ENCODE measurements at regions not wholly inside any gene's neighbourhood (a gene's known extent, or its start where the extent isn't known, plus 50 kb on each side); places are given as distances from the start of the nearest gene placed in this dataset.
A peak's percentile ranks its signal among the peaks of the same experiment; 100 is the strongest.

GRCh38 chr3:178421069-178421468 lies 115.2 kb upstream of the KCNMB2 start:
- Histone ChIP-seq H3K4me2 (ENCODE audit: low read length) (no peak overlapping the region), H4K20me1 (ENCODE audit: low read length) (no peaks in the 10 kb centered on the region), H3F3A (ENCODE audit: low read length, unreplicated experiment) (no peaks in the 10 kb centered on the region), H2AFZ (ENCODE audit: low read length) (no peak overlapping the region), H3K79me2 (ENCODE audit: low read length) (no peaks in the 10 kb centered on the region), H3K9me2 (replicated peaks; ENCODE audit: low read length) (no peaks in the 10 kb centered on the region), H3K4me3 (ENCODE audit: low read length) (no peak overlapping the region), H3K27me3 (ENCODE audit: low read length) (no peaks in the 10 kb centered on the region), H3K4me1 (ENCODE audit: insufficient read depth, low read length) (peaks cover 25% of the 10 kb centered on the region), H3K9ac (ENCODE audit: low read length) (no peak overlapping the region), H3K36me3 (ENCODE audit: low read depth, low read length) (no peaks in the 10 kb centered on the region), H3K27ac (ENCODE audit: low read length) (no peak overlapping the region), H3K9me3 (ENCODE audit: low read length) (no peaks in the 10 kb centered on the region)
- BruUV-seq (replicated peaks): no TSS peak
- TF ChIP-seq CTCF (conservative IDR thresholded peaks at IDR 0.05; ENCODE audit: low read depth, low read length) (no peak), EZH2 (IDR thresholded peaks at IDR 0.05; ENCODE audit: low read length, unreplicated experiment) (no peak), EZH2phosphoT487 (IDR thresholded peaks at IDR 0.05; ENCODE audit: borderline replicate concordance, low read length) (no peak)
- no peak for DNase-seq
- POLR2A ChIA-PET (ENCODE audit: unreplicated experiment): no interaction called here
- CTCF ChIA-PET: interaction anchor here (0.7 kb wide), 1 partner anchor 15 kb away, joined by 4 read pairs; no protein-coding TSS in a partner anchor
- ATAC-seq: peak; percentile 16; the same call in 1 of the 2 replicates
- intact Hi-C loops (cut with micrococcal nuclease): no loop called here

- Histone ChIP-seq H3K4me1 (ENCODE audit: insufficient read depth, low read length) (peaks cover 25% of the 10 kb centered on the region), H4K20me1 (ENCODE audit: low read length) (no peaks in the 10 kb centered on the region), H3K79me2 (ENCODE audit: low read length) (no peaks in the 10 kb centered on the region), H3K4me2 (ENCODE audit: low read length) (no peak overlapping the region), H3K36me3 (ENCODE audit: low read depth, low read length) (no peaks in the 10 kb centered on the region), H3K27me3 (ENCODE audit: low read length) (no peaks in the 10 kb centered on the region), H3K9me2 (replicated peaks; ENCODE audit: low read length) (no peaks in the 10 kb centered on the region), H3K27ac (ENCODE audit: low read length) (no peak overlapping the region), H3K9ac (ENCODE audit: low read length) (no peak overlapping the region), H3K9me3 (ENCODE audit: low read length) (no peaks in the 10 kb centered on the region), H2AFZ (ENCODE audit: low read length) (no peak overlapping the region), H3F3A (ENCODE audit: low read length, unreplicated experiment) (no peaks in the 10 kb centered on the region), H3K4me3 (ENCODE audit: low read length) (no peak overlapping the region)
- ATAC-seq (no peak), DNase-seq (no peak)
- no TSS peak for BruUV-seq (replicated peaks)
- intact Hi-C loops (cut with micrococcal nuclease): no loop called here
- ChIA-PET CTCF (no interaction called here), POLR2A (ENCODE audit: unreplicated experiment) (no interaction called here)
- TF ChIP-seq EZH2 (IDR thresholded peaks at IDR 0.05; ENCODE audit: low read length, unreplicated experiment) (no peak), CTCF (conservative IDR thresholded peaks at IDR 0.05; ENCODE audit: low read depth, low read length) (0 out of 2 replicates have a peak, but pooled peaks have one; percentile 32), EZH2phosphoT487 (IDR thresholded peaks at IDR 0.05; ENCODE audit: borderline replicate concordance, low read length) (no peak)
These were observed 113.8 kb upstream of the KCNMB2 start for GRCh38 chr3:178422406-178422805.

- no TSS peak for BruUV-seq (replicated peaks)
- no peaks in the 10 kb centered on the region for H3K27me3 ChIP-seq (ENCODE audit: low read length)
- H3K9me3 ChIP-seq (ENCODE audit: low read length): no peaks in the 10 kb centered on the region
- H3K4me3 ChIP-seq (ENCODE audit: low read length): no peak overlapping the region
- H2AFZ ChIP-seq (ENCODE audit: low read length): no peak overlapping the region
- H3K9ac ChIP-seq (ENCODE audit: low read length): no peak overlapping the region
- no peaks in the 10 kb centered on the region for H4K20me1 ChIP-seq (ENCODE audit: low read length)
- no peaks in the 10 kb centered on the region for H3K9me2 ChIP-seq (replicated peaks; ENCODE audit: low read length)
- POLR2A ChIA-PET (ENCODE audit: unreplicated experiment): no interaction called here
- intact Hi-C loops (cut with micrococcal nuclease): no loop called here
- no peaks in the 10 kb centered on the region for H3K36me3 ChIP-seq (ENCODE audit: low read depth, low read length)
- DNase-seq (no peak), ATAC-seq (no peak)
- H3K79me2 ChIP-seq (ENCODE audit: low read length): no peaks in the 10 kb centered on the region
- no peaks in the 10 kb centered on the region for H3F3A ChIP-seq (ENCODE audit: low read length, unreplicated experiment)
- H3K4me2 ChIP-seq (ENCODE audit: low read length): no peak overlapping the region
- CTCF ChIA-PET: no interaction called here
- no peak overlapping the region for H3K27ac ChIP-seq (ENCODE audit: low read length)
- TF ChIP-seq CTCF (conservative IDR thresholded peaks at IDR 0.05; ENCODE audit: low read depth, low read length): no peak
- TF ChIP-seq EZH2 (IDR thresholded peaks at IDR 0.05; ENCODE audit: low read length, unreplicated experiment): no peak
- TF ChIP-seq EZH2phosphoT487 (IDR thresholded peaks at IDR 0.05; ENCODE audit: borderline replicate concordance, low read length): no peak
- no peaks in the 10 kb centered on the region for H3K4me1 ChIP-seq (ENCODE audit: insufficient read depth, low read length)
These were observed 108.2 kb upstream of the KCNMB2 start for GRCh38 chr3:178428037-178428436.

Measured in PC-3 (cell line).